ENCODE measurements at regions not wholly inside any gene's neighbourhood (a gene's known extent, or its start where the extent isn't known, plus 50 kb on each side); places are given as distances from the start of the nearest gene placed in this dataset.

DNA sequence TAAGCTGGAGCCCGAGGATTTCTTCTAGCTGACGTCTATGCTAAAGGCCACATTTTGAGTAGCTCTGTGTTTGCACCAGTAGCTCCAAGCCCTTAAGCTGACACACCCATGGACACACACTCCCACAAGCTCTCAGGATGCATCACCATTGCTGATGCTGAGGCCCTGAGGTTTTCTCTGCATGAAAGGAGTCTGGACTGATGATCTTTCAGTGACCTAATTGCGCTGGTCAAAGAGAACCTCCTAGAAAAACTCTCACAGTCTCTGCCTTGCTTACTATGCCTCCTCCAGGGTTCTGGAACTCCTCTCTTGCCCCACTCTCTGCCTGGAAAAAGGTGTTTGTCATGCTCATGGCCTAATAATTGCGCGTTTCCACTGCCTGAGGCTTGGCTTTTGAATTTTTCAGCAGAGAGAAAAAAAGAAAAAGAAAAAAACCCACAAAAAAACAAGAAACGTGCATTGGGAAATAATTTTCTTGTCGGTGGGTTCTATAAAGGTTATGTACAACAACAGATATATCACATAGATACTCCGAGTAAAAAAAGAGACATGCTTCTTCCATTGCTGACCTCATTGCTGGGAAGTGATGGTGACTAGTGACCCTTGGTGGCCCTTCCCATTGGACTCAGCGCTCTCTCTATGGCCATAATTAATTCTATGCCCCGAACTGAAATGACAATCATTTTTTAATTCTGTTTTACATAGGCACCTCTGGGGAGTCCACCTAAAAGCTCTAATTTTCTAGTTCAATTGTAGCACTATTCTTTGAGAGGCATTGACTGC lies 297.0 kb downstream of the TDRD15 start:
- TF ChIP-seq POLR2AphosphoS5 (IDR thresholded peaks at IDR 0.05; ENCODE audit: low read depth, low read length): no peak
- TF ChIP-seq, protein P1, sequence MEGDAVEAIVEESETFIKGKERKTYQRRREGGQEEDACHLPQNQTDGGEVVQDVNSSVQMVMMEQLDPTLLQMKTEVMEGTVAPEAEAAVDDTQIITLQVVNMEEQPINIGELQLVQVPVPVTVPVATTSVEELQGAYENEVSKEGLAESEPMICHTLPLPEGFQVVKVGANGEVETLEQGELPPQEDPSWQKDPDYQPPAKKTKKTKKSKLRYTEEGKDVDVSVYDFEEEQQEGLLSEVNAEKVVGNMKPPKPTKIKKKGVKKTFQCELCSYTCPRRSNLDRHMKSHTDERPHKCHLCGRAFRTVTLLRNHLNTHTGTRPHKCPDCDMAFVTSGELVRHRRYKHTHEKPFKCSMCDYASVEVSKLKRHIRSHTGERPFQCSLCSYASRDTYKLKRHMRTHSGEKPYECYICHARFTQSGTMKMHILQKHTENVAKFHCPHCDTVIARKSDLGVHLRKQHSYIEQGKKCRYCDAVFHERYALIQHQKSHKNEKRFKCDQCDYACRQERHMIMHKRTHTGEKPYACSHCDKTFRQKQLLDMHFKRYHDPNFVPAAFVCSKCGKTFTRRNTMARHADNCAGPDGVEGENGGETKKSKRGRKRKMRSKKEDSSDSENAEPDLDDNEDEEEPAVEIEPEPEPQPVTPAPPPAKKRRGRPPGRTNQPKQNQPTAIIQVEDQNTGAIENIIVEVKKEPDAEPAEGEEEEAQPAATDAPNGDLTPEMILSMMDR (IDR thresholded peaks at IDR 0.05): no peak
- TF ChIP-seq SIN3A (IDR thresholded peaks at IDR 0.05; ENCODE audit: borderline replicate concordance, insufficient read depth, low read depth, low read length): no peak
- TF ChIP-seq TCF7L2 (IDR thresholded peaks at IDR 0.05; ENCODE audit: low read depth, low read length): no peak
- TF ChIP-seq, protein P2, sequence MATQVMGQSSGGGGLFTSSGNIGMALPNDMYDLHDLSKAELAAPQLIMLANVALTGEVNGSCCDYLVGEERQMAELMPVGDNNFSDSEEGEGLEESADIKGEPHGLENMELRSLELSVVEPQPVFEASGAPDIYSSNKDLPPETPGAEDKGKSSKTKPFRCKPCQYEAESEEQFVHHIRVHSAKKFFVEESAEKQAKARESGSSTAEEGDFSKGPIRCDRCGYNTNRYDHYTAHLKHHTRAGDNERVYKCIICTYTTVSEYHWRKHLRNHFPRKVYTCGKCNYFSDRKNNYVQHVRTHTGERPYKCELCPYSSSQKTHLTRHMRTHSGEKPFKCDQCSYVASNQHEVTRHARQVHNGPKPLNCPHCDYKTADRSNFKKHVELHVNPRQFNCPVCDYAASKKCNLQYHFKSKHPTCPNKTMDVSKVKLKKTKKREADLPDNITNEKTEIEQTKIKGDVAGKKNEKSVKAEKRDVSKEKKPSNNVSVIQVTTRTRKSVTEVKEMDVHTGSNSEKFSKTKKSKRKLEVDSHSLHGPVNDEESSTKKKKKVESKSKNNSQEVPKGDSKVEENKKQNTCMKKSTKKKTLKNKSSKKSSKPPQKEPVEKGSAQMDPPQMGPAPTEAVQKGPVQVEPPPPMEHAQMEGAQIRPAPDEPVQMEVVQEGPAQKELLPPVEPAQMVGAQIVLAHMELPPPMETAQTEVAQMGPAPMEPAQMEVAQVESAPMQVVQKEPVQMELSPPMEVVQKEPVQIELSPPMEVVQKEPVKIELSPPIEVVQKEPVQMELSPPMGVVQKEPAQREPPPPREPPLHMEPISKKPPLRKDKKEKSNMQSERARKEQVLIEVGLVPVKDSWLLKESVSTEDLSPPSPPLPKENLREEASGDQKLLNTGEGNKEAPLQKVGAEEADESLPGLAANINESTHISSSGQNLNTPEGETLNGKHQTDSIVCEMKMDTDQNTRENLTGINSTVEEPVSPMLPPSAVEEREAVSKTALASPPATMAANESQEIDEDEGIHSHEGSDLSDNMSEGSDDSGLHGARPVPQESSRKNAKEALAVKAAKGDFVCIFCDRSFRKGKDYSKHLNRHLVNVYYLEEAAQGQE (IDR thresholded peaks at IDR 0.05; ENCODE audit: insufficient read depth in 1 of 2, low read depth in 2 of 2, low read length in 1 of 2): no peak

All from Panc1 (cell line).